ENCODE measurements at regions not wholly inside any gene's neighbourhood (a gene's known extent, or its start where the extent isn't known, plus 50 kb on each side); places are given as distances from the start of the nearest gene placed in this dataset.
"Not testable (repeated sequence)": the region's sequence is repeated elsewhere in the genome, so short reads cannot be mapped to it uniquely, and the experiment has no call there.

GRCh38 chr2:58515827-58516573 lies 274.9 kb upstream of the FANCL start:
- no peak for DNase-seq (ENCODE audit: low read depth)

DNA sequence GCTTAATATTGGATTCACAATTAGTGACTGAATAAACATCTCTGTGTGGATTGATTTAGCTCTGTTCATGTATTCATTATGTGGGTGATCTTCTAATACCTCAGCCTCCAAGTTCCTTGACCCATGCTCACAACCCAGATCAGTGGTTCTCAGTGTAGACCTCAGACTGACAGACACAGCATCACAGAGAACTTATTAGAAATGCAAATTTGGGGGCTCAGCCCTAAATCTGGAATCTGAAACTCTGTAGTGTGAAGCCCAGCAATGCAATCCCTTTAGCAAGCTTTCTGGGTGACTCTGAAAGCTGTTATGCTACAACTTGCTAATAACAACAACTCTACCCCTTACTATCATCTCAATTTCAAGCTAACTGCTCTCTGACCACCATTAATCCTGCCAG lies 273.1 kb upstream of the FANCL start:
- DNase-seq (ENCODE audit: low read depth) = no peak

DNA sequence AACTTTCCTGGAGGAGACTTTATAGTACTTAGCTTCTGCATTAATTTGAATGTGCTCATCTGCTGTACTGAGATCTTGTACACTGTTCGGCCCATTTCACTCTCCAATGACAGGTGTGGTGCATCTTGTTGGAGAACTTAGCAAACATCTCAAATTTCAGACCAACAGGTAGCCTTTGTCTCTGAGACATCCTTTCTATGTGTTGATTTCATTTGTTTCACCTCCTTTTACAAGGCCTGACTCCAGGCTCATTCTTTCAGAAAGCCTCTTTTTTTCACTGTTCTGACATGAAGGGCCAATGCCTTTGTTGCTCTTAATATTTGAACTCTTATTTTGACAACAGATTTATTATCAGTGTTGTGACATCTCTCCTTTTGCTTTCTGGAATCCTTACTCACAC lies 271.8 kb upstream of the FANCL start:
- no peak for DNase-seq (ENCODE audit: low read depth)

- no peak for DNase-seq (ENCODE audit: low read depth)
Observed at GRCh38 chr2:58508006-58508405, 266.9 kb upstream of the FANCL start.

DNA sequence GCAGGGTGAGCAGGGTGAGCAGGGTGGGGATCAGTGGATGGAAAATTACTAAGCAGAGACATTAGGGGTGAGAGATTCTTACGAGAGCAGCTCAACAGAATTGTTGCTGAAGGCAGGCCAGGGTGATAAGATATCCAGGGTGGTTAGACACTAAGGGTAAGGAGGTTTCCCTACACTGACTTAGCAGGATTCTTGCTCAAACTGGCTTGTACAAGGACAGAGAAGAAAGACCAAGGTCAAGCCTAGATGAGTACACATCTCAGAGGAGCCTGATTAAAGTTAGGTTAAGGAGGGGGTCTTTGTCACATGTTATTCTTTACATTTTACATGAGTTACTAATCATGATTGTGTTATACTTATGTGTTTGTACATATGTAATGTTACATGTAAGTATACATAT lies 262.8 kb upstream of the FANCL start:
- no peak for DNase-seq (ENCODE audit: low read depth)

- DNase-seq (ENCODE audit: low read depth) = no peak
Observed at GRCh38 chr2:58502931-58503330, 261.8 kb upstream of the FANCL start.

GRCh38 chr2:58501371-58502160 lies 260.4 kb upstream of the FANCL start:
- DNase-seq (ENCODE audit: low read depth) = no peak

DNA sequence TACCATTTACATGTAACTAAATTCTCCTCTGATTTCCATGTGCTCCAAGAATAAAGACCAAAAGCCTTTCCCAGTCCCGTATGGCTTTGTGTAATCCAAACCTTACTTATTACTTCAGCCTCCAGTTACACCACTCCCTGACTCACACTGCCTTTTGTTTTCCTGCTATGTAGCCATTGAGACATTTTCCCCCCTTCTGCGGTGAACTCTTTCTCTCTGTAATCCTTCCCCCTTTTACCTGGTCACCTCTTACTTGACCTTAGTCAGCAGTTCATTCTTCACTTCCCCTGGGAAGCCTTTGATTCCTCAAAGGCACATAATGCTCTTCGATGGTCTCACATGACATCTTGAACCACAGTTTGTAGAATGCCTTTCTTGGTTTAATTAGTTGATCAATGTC lies 256.0 kb upstream of the FANCL start:
- DNase-seq (ENCODE audit: low read depth) = peak; percentile 17

DNA sequence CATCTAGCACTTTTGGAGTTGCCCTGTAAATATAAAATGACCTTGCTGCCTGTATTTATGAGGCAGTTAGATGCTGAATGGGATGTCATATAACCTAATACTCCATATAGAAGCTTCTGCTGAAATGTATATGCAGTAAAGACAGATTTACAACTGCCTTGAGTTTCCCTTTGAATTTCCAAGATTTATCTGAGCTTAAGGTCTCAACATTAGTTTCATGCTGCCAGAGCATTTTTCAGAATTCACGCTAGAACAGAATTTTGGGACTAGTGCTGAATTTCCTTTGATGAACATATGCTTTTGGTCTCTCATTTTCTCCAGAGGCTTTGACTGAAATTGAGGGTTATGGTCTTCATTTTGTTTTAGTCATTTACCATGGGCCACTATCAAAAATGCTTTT lies 254.7 kb upstream of the FANCL start:
- no peak for DNase-seq (ENCODE audit: low read depth)

DNA sequence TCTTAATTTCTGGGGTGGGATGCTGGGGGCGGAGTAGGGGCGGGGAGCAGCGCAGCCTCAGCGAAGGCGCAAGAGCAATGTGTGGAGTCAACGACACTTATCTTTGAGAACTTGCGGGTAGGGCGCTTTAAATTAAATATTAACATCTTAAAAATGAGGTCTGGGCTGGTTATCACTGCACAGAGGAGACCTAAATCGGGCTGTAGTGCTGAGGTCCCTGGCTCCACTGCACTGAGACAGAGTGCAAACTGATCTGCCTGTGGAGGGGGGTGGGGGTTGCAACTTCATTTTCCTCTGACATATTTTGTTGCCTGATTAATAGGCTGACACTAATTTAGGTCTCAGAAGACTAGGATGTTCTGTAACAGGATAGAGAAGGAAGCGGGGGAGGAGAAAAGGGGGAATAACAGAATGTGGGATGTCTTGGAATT lies 253.0 kb upstream of the FANCL start:
- no peak for DNase-seq (ENCODE audit: low read depth)

GRCh38 chr2:58484629-58485028 lies 243.5 kb upstream of the FANCL start:
- no peak for DNase-seq (ENCODE audit: low read depth)

- DNase-seq (ENCODE audit: low read depth) = peak; percentile 33
Observed at GRCh38 chr2:58484221-58484620, 243.1 kb upstream of the FANCL start.

- no peak for DNase-seq (ENCODE audit: low read depth)
Observed at GRCh38 chr2:58483307-58483706, 242.2 kb upstream of the FANCL start.

GRCh38 chr2:58481670-58482069 lies 240.5 kb upstream of the FANCL start:
- DNase-seq (ENCODE audit: low read depth) = no peak

DNA sequence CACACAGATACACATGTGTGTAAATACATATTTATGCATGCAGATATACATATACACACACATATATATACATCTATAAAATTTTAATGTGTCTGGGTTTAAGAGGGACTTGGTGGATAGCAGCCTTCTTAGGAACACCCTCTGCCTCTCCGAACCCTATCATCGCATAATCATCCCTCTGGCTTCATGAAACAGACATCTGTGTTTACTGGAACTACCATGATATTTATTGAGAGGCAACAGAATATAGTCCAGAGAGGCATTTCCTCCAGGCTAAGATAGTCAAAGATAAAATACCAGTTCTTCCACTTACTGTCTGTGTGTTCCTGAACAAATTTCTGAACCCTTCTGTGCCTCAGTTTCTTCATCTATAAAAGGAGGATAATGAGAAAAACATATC lies 239.0 kb upstream of the FANCL start:
- DNase-seq (ENCODE audit: low read depth) = no peak

DNA sequence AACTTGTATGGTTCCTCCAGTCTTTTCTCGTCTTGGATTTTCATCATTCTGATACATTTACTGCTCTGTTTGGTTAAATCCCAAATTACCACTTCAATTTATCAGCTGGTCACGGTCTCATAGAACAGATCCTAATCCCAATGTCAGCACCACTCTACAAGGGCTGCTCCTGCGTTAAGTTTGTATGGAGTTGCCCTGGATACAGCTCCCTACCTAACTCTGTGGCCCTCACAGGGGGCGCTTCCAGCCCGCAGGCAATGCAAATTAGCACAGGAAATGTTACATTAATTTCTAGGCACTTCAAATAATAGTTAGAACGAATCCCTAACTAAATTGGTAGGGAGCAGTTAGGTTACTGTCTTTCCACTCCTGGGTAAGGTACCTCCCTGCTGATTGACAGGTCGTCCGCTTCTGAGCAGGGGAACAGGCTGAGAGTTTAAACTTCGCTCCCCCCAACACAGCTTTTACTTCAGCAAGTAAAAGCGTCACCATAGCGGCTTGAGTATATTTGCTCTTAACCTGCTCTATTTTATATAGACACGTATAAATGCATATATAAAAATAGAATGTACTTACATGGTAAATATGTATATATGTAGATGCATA lies 238.5 kb upstream of the FANCL start:
- DNase-seq (ENCODE audit: low read depth) = no peak

DNA sequence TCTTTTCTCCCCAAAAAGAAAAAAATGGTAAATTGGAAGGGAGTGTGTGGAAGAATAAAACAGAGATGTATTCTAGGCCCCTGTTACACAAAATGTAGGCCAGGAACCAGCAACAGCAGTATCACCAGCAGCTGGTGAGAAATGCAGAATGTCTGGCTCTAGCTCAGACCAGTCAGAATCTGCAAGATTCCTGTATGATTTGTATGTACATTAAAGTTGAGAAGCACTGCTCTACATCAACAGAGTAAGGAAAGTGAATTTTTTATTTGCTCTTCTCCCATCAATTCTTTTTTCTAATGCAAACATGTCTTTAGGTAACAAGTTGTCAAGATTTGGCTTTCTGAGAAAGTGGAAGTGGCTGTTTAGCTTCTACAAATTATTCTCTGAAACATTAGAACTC lies 235.4 kb upstream of the FANCL start:
- DNase-seq (ENCODE audit: low read depth) = no peak

- DNase-seq (ENCODE audit: low read depth) = no peak
Observed at GRCh38 chr2:58475756-58476155, 234.6 kb upstream of the FANCL start.

- no peak for DNase-seq (ENCODE audit: low read depth)
Observed at GRCh38 chr2:58473165-58473564, 232.0 kb upstream of the FANCL start.

GRCh38 chr2:58466804-58467203 lies 225.7 kb upstream of the FANCL start:
- DNase-seq (ENCODE audit: low read depth) = no peak

DNA sequence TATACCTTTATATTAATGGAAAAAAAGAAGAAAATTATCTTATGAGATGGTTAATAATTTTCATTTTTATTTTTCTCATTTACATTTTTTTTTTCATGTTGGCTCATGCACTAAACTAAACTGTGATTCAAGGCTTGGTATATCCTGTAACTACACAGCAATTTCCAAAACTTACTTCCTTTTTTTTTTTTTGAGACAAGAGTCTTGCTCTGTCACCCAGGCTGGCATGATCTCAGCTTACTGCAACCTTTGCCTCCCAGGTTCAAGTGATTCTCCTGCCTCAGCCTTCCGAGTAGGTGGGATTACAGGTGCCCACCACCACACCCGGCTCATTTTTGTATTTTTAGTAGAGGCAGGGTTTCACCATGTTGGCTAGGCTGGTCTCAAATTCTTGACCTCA lies 224.9 kb upstream of the FANCL start:
- DNase-seq (ENCODE audit: low read depth) = not testable (repeated sequence)

GRCh38 chr2:58460670-58461069 lies 219.5 kb upstream of the FANCL start:
- DNase-seq (ENCODE audit: low read depth) = no peak
